ENCODE measurements at regions not wholly inside any gene's neighbourhood (a gene's known extent, or its start where the extent isn't known, plus 50 kb on each side); places are given as distances from the start of the nearest gene placed in this dataset.

GRCh38 chr15:70348226-70348543 lies 250.5 kb upstream of the TLE3 start:
- Histone ChIP-seq H3K79me1 (ENCODE audit: low read depth in 1 of 2, low read length in 2 of 2) (no peaks in the 10 kb centered on the region), H3K27ac (ENCODE audit: insufficient read depth, low read length) (no peak overlapping the region), H4K5ac (ENCODE audit: low read depth, low read length) (no peak overlapping the region), H2AK9ac (replicated peaks; ENCODE audit: low read depth, low read length, poor library complexity) (no peak overlapping the region), H3K14ac (replicated peaks; ENCODE audit: low read depth, low read length) (no peak overlapping the region), H3K4me1 (ENCODE audit: control insufficient read depth, insufficient read depth, low read length) (no peaks in the 10 kb centered on the region), H3K36me3 (ENCODE audit: control insufficient read depth, insufficient read depth, low read length) (no peaks in the 10 kb centered on the region), H3K18ac (ENCODE audit: low read depth, low read length) (no peak overlapping the region), H3K27me3 (ENCODE audit: control insufficient read depth, insufficient read depth, low read length) (peaks cover 55% of the 10 kb centered on the region), H3K4me2 (ENCODE audit: low read depth, low read length) (no peak overlapping the region), H4K8ac (ENCODE audit: low read depth in 2 of 2, low read length in 2 of 2) (no peak overlapping the region), H2AK5ac (ENCODE audit: low read depth, low read length) (no peak overlapping the region), H3K9ac (ENCODE audit: low read depth, low read length) (no peak overlapping the region), H3K4ac (ENCODE audit: low read depth, low read length) (no peak overlapping the region), H2BK5ac (ENCODE audit: low read depth, low read length, poor library complexity, severe bottlenecking) (no peak overlapping the region), H3K4me3 (ENCODE audit: insufficient read depth, low read depth, low read length) (no peak overlapping the region), H2BK120ac (ENCODE audit: low read depth, low read length) (no peak overlapping the region), H4K91ac (ENCODE audit: insufficient read depth, low read depth, low read length) (no peak overlapping the region), H3K56ac (ENCODE audit: extremely low read depth, insufficient read depth, low read length) (no peak overlapping the region), H3K23ac (ENCODE audit: low read depth, low read length) (no peak overlapping the region), H4K20me1 (ENCODE audit: insufficient read depth, low read length) (no peaks in the 10 kb centered on the region), H3K9me1 (ENCODE audit: insufficient read depth, low read length) (no peaks in the 10 kb centered on the region), H2BK20ac (ENCODE audit: low read depth, low read length) (no peak overlapping the region), H3K9me3 (ENCODE audit: control insufficient read depth, insufficient read depth, low read length) (no peaks in the 10 kb centered on the region; the same call in none of the 2 replicates), H2BK15ac (ENCODE audit: low read depth, low read length) (no peak overlapping the region), H2AFZ (replicated peaks; ENCODE audit: low read length, poor library complexity) (no peak overlapping the region)
- DNase-seq (no peak), ATAC-seq (ENCODE audit: low read depth) (no peak)
- no CpG with 5 or more reads among the region's 2 CpGs for WGBS, 2 experiments (ENCODE audit: extremely low coverage in 2 of 2, insufficient read length in 1 of 2)
- dilution Hi-C loops (cut with HindIII; ENCODE audit: low sequenced_read_pairs, unreplicated experiment), result no loop called here
- TF ChIP-seq NFE2L2 (IDR thresholded peaks at IDR 0.05; ENCODE audit: low read depth, low read length) (no peak), MAZ (IDR thresholded peaks at IDR 0.05; ENCODE audit: borderline replicate concordance, low read depth, low read length) (no peak), POLR2A (IDR thresholded peaks at IDR 0.05; ENCODE audit: low read depth, low read length) (no peak), RAD21 (IDR thresholded peaks at IDR 0.05; ENCODE audit: low read length) (no peak), MAFK (IDR thresholded peaks at IDR 0.05; ENCODE audit: low read depth, low read length) (no peak), RFX5 (IDR thresholded peaks at IDR 0.05; ENCODE audit: low read depth, low read length) (no peak), CEBPB (IDR thresholded peaks at IDR 0.05; ENCODE audit: low read depth, low read length) (no peak), CHD1 (IDR thresholded peaks at IDR 0.05; ENCODE audit: low read depth, low read length) (no peak), USF2 (IDR thresholded peaks at IDR 0.05; ENCODE audit: low read depth, low read length) (no peak)
- TF ChIP-seq, protein P1, sequence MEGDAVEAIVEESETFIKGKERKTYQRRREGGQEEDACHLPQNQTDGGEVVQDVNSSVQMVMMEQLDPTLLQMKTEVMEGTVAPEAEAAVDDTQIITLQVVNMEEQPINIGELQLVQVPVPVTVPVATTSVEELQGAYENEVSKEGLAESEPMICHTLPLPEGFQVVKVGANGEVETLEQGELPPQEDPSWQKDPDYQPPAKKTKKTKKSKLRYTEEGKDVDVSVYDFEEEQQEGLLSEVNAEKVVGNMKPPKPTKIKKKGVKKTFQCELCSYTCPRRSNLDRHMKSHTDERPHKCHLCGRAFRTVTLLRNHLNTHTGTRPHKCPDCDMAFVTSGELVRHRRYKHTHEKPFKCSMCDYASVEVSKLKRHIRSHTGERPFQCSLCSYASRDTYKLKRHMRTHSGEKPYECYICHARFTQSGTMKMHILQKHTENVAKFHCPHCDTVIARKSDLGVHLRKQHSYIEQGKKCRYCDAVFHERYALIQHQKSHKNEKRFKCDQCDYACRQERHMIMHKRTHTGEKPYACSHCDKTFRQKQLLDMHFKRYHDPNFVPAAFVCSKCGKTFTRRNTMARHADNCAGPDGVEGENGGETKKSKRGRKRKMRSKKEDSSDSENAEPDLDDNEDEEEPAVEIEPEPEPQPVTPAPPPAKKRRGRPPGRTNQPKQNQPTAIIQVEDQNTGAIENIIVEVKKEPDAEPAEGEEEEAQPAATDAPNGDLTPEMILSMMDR (conservative IDR thresholded peaks at IDR 0.05; ENCODE audit: low read depth, low read length), result no peak
- intact Hi-C loops (cut with micrococcal nuclease), result no loop called here
- in situ Hi-C loops (cut with MboI; ENCODE audit: low sequenced_read_pairs), result no loop called here
- POLR2A ChIA-PET (ENCODE audit: unreplicated experiment), result no interaction called here
- CTCF ChIA-PET, result no interaction called here
- no TSS peak for BruUV-seq (replicated peaks)
